Spleen (tissue), 7 donors: ENCODE measurements at regions not wholly inside any gene's neighbourhood (a gene's known extent, or its start where the extent isn't known, plus 50 kb on each side); places are given as distances from the start of the nearest gene placed in this dataset.

ENCODE experiments used
- CTCF ChIP-seq, 11 experiments: fragments of 200-600 bp in 7 of 11; fragments of 450-650 bp in 4 of 11; sonication (generic) in 4 of 11; IDR thresholded peaks in 8 of 11; conservative IDR thresholded peaks in 3 of 11; 1 replicate in 7 of 11; 2 replicates in 4 of 11; pipeline versions ENCODE4 v1.4.0 to v1.8.0; 2016 to 2021; ENCODE audit warnings: antibody characterized with exemption in 11 of 11, inconsistent platforms in 4 of 11, mild to moderate bottlenecking in 1 of 11
- POLR2A ChIP-seq, 3 donors: fragments of 450-650 bp; IDR thresholded peaks; one replicate each; pipeline ENCODE4 v1.5.1; 2017; ENCODE audit warnings: antibody characterized with exemption in 3 of 3, mild to moderate bottlenecking in 1 of 3
- donor health status: DM: no; HTN: no; CAD: no; lungs with moderate emphysema.
- donor health status: DM: no; HTN: no; CAD: no.
- donor health status: DM: no; HTN: no; CAD: no.

- TF ChIP-seq CTCF (IDR thresholded peaks at IDR 0.05 in 8 of 11, conservative IDR thresholded peaks at IDR 0.05 in 3 of 11) (no peak), POLR2A (IDR thresholded peaks at IDR 0.05) (no peak)
These were observed 194.5 kb upstream of the NXPH2 start for GRCh38 chr2:138974651-138975050.
